Ovary (tissue), 7 donors: ENCODE measurements at regions not wholly inside any gene's neighbourhood (a gene's known extent, or its start where the extent isn't known, plus 50 kb on each side); places are given as distances from the start of the nearest gene placed in this dataset.

Experiments used
- DNase-seq, 5 donors: peaks; one replicate each; pipeline ENCODE4 v3.0.0-alpha.2; 2019 to 2020
- H3K27ac ChIP-seq, 2 donors: fragments of 200-600 bp; one replicate each; pipeline versions ENCODE4 v1.5.1 to v1.8.0; 2019 to 2022
- H3K27me3 ChIP-seq: fragments of 200-600 bp; one replicate; pipeline ENCODE4 v1.8.0; 2022
- H3K36me3 ChIP-seq: fragments of 200-600 bp; sonication (generic); one replicate; pipeline ENCODE4 v1.5.1; 2019
- H3K4me1 ChIP-seq: one replicate; pipeline ENCODE4 v1.8.1; 2013; ENCODE audit warnings: mild to moderate bottlenecking, moderate library complexity; ENCODE audit not compliant: insufficient read depth
- H3K4me3 ChIP-seq: fragments of 200-600 bp; sonication (generic); one replicate; pipeline ENCODE4 v1.5.1; 2017
- H3K9me3 ChIP-seq, 2 donors: fragments of 200-600 bp in 1 of 2; sonication (generic) in 1 of 2; one replicate each; pipeline versions ENCODE4 v1.5.1 to v1.8.1; 2013 to 2019; ENCODE audit warnings: mild to moderate bottlenecking in 1 of 2, moderate library complexity in 1 of 2
- EP300 ChIP-seq: sonication (generic); formaldehyde crosslinking; IDR thresholded peaks from one replicate; pipeline ENCODE4 v1.6.1; 2017; ENCODE audit warnings: antibody characterized with exemption
- POLR2A ChIP-seq: fragments of 450-650 bp; IDR thresholded peaks from one replicate; pipeline ENCODE4 v1.6.1; 2017; ENCODE audit warnings: antibody characterized with exemption, mild to moderate bottlenecking, moderate library complexity
- WGBS, 3 donors: extraction: QIAGEN DNeasy Blood & Tissue Kit in 1 of 3; methylation state at CpG; one replicate each; pipeline versions ENCODE4 v1.1.5 to v1.1.7; 2013 to 2017; 5-methylcytosine and 5-hydroxymethylcytosine counted together
- intact Hi-C, 4 donors: fragments of 100-400 bp; cut with DNase I; formaldehyde crosslinking; loops; one replicate each; pipeline versions ENCODE4 v1.11.0 to v1.15.1; 2022 to 2023
- TF ChIP-seq, protein P1 (sequence below), 3 donors: fragments of 450-650 bp in 2 of 3; fragments of 200-600 bp in 1 of 3; IDR thresholded peaks; one replicate each; pipeline versions ENCODE4 v1.5.1 to v1.8.0; 2016 to 2022; ENCODE audit warnings: antibody characterized with exemption in 3 of 3, mild to moderate bottlenecking in 1 of 3
- donor health status: DM: no; HTN: no; CAD: no; lungs with moderate emphysema.
- donor health status: DM: no; HTN: no; CAD: no.
- donor health status: Bipolar disorder and iron deficiency.
- donor health status: DM: no; HTN: no; CAD: no.
- donor health status: DM: yes; HTN: yes; CAD: no.

DNA sequence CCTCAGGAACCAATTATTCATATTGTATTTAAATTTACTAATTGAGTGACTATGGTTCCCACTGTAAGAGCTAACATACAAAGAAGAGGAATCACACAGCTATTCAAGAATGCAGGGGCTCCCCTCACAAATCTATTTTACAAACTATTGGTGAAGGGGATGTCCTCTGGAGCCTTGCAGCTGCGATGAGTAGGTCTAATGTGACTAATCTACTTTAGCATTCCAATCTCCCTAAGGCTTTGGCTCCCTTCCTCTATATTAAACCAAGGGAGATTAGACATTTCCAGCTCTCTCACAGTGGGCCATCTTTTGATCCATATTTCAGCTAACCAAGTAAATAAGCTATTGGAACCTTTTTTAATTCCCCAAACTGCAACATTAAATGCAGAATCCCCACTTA lies 514.2 kb upstream of the BCHE start:
- no peak for DNase-seq
- no peak overlapping the region for H3K4me3 ChIP-seq
- 40 to 63% (median 56%) methylated on average over 1 of the region's 1 CpG for WGBS, 3 donors
- H3K27ac ChIP-seq, result no peak overlapping the region
- H3K4me1 ChIP-seq, result no peaks in the 10 kb centered on the region
- intact Hi-C loops, result no loop called here
- no peaks in the 10 kb centered on the region for H3K9me3 ChIP-seq
- no peaks in the 10 kb centered on the region for H3K36me3 ChIP-seq
- TF ChIP-seq, protein P1, sequence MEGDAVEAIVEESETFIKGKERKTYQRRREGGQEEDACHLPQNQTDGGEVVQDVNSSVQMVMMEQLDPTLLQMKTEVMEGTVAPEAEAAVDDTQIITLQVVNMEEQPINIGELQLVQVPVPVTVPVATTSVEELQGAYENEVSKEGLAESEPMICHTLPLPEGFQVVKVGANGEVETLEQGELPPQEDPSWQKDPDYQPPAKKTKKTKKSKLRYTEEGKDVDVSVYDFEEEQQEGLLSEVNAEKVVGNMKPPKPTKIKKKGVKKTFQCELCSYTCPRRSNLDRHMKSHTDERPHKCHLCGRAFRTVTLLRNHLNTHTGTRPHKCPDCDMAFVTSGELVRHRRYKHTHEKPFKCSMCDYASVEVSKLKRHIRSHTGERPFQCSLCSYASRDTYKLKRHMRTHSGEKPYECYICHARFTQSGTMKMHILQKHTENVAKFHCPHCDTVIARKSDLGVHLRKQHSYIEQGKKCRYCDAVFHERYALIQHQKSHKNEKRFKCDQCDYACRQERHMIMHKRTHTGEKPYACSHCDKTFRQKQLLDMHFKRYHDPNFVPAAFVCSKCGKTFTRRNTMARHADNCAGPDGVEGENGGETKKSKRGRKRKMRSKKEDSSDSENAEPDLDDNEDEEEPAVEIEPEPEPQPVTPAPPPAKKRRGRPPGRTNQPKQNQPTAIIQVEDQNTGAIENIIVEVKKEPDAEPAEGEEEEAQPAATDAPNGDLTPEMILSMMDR (IDR thresholded peaks at IDR 0.05), result no peak
- TF ChIP-seq EP300, result no peak
- no peaks in the 10 kb centered on the region for H3K27me3 ChIP-seq

DNA sequence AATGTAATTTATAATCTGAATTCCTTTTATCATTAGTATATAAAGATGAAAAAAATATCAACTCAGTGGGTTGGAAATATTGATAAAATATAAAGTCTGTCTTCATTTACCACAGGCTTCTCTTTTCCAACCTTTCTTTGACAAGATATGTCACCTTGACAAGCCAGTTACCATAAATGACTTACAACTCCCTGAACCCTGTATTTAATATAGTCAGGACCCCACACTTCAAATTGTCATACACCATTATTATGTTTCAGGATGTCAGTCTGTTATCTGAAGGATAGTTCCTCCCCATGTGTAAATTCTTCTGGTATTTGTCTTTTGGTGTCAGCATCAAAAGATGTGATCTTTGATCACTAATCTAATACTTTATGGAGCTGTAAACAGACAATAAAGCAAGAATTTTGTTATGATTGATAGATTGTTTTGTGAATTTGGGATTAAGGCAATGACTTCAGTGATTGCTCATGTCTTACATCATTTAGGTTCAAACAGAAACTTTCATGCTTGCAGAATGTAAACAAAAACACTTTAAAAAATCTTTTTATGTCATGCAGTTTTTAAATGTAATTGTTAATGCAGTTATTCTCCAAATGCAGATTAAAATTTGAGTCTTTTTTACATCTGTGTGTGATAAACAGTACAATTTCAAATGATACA lies 503.5 kb upstream of the BCHE start:
- no peaks in the 10 kb centered on the region for H3K9me3 ChIP-seq
- intact Hi-C loops, result no loop called here

DNA sequence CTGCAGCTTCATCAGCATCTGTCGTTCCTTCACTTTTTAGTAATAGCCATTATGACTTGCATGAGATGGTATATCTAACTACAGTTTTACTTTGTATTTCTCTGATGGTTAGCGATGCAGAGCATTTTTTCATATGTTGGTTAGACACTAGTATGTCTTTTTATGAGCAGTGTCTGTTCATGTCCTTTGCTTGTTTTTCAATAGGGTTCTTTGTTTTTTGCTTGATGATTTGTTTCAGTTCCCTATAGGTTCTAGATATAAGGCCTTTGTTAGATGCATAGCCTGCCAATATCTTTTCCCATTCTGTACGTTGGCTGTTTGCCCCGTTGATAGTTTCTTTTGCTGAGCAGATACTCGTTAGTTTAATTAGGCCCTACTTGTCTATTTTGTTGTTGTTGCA lies 487.2 kb upstream of the BCHE start:
- Histone ChIP-seq H3K27ac (no peak overlapping the region), H3K4me3 (no peak overlapping the region), H3K9me3 (no peaks in the 10 kb centered on the region), H3K4me1 (no peaks in the 10 kb centered on the region), H3K27me3 (no peaks in the 10 kb centered on the region), H3K36me3 (no peaks in the 10 kb centered on the region)
- no peak for DNase-seq
- intact Hi-C loops, result no loop called here
- TF ChIP-seq, protein P1 (IDR thresholded peaks at IDR 0.05), result no peak
- TF ChIP-seq EP300 (no peak), POLR2A (no peak)
- WGBS, 3 donors, result 57 to 78% (median 75%) methylated on average over 5 of the region's 5 CpGs

More for the DNA sequence above, 503.5 kb upstream of the BCHE start:
- Histone ChIP-seq H3K4me3 (no peak overlapping the region), H3K27me3 (no peaks in the 10 kb centered on the region), H3K27ac (no peak overlapping the region), H3K36me3 (no peaks in the 10 kb centered on the region), H3K4me1 (no peaks in the 10 kb centered on the region)
- no peak for TF ChIP-seq EP300
- no peak for TF ChIP-seq POLR2A
- TF ChIP-seq, protein P1 (IDR thresholded peaks at IDR 0.05), result no peak
- no peak for DNase-seq

DNA sequence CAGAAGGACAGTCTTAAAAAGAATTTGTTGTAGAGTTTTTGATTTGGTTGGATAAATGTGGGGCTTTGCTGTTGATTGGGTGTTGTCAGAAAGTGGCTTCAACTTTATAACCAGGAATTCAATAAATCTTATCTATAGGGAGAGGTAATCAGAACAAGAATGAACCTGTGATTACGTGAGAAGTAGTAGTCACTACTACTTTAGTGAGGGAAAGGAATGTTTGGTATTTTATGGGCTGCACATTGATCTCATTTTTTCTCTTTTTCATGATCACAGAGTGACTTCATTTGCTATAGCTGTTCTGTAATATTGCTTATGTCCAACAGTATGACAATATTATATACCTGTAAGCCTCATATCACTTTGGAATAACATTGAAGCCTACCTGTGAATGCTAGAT lies 485.2 kb upstream of the BCHE start:
- H3K27me3 ChIP-seq, result no peaks in the 10 kb centered on the region
- WGBS, 3 donors, result 61 to 74% (median 67%) methylated on average over 1 of the region's 1 CpG
- TF ChIP-seq, protein P1 (IDR thresholded peaks at IDR 0.05), result no peak
- TF ChIP-seq EP300 (no peak), POLR2A (no peak)

More for the DNA sequence above, 485.2 kb upstream of the BCHE start:
- DNase-seq, result no peak
- Histone ChIP-seq H3K9me3 (no peaks in the 10 kb centered on the region), H3K27ac (no peak overlapping the region), H3K4me1 (no peaks in the 10 kb centered on the region), H3K36me3 (no peaks in the 10 kb centered on the region), H3K4me3 (no peak overlapping the region)
- intact Hi-C loops, result no loop called here
